Ishikawa (cell line): ENCODE measurements at regions not wholly inside any gene's neighbourhood (a gene's known extent, or its start where the extent isn't known, plus 50 kb on each side); places are given as distances from the start of the nearest gene placed in this dataset.

Experiments
- CEBPB ChIP-seq: IDR thresholded peaks from 2 replicates; pipeline ENCODE4 v1.6.1; 2012
- CREB1 ChIP-seq: IDR thresholded peaks from 2 replicates; pipeline ENCODE4 v1.6.1; 2012; ENCODE audit warnings: low read depth
- EGR1 ChIP-seq: IDR thresholded peaks from 2 replicates; pipeline ENCODE4 v1.6.1; 2012
- EP300 ChIP-seq: IDR thresholded peaks from 2 replicates; pipeline ENCODE4 v1.6.1; 2012; ENCODE audit warnings: borderline replicate concordance
- FOXM1 ChIP-seq: IDR thresholded peaks from 2 replicates; pipeline ENCODE4 v1.6.1; 2012; ENCODE audit warnings: low read depth, borderline replicate concordance
- NFIC ChIP-seq: IDR thresholded peaks from 2 replicates; pipeline ENCODE4 v1.6.1; 2012
- RAD21 ChIP-seq: IDR thresholded peaks from 2 replicates; pipeline ENCODE4 v1.6.1; 2012; ENCODE audit warnings: low read depth
- TAF1 ChIP-seq: IDR thresholded peaks from 2 replicates; pipeline ENCODE4 v1.6.1; 2012; ENCODE audit warnings: low read depth, mild to moderate bottlenecking
- TCF12 ChIP-seq: IDR thresholded peaks from 2 replicates; pipeline ENCODE4 v1.6.1; 2012; ENCODE audit warnings: low read depth
- TEAD4 ChIP-seq: IDR thresholded peaks from 2 replicates; pipeline ENCODE4 v1.6.1; 2012
- YY1 ChIP-seq: IDR thresholded peaks from 2 replicates; pipeline ENCODE4 v1.6.1; 2012; ENCODE audit warnings: low read depth
- ZBTB7A ChIP-seq: IDR thresholded peaks from 2 replicates; pipeline ENCODE4 v1.6.1; 2012; ENCODE audit warnings: low read depth
- TF ChIP-seq, protein P1 (sequence below): IDR thresholded peaks from 2 replicates; pipeline ENCODE4 v1.6.1; 2012
- TF ChIP-seq, protein P2 (sequence below): IDR thresholded peaks from 2 replicates; pipeline ENCODE4 v1.6.1; 2012; ENCODE audit warnings: low read depth, mild to moderate bottlenecking
- TF ChIP-seq, protein P3 (sequence below): IDR thresholded peaks from 2 replicates; pipeline ENCODE4 v1.6.1; 2012

DNA sequence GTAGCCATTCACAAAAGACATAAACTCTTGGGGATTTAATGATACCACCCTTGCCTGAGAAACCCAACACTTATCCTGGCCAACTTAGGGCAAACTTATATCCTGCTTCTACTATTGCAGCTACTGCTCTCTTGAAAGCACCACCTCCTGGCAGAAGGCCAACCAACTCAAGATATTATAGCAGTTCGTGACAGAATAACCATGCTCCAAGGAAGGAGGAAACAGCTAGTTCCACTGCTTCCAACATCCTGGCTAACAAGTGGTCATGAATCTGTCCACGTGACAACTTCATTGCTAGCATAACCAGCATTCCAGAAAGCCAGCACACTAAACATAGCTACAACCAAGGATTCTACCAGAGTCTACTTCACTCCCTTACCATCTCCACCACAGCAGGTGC is 1037.5 kb downstream of the TBL1XR1 start:
- TF ChIP-seq NFIC, result peak; percentile 33; the same call in 1 of the 2 replicates
- TF ChIP-seq TCF12, result no peak
- TF ChIP-seq, protein P1, sequence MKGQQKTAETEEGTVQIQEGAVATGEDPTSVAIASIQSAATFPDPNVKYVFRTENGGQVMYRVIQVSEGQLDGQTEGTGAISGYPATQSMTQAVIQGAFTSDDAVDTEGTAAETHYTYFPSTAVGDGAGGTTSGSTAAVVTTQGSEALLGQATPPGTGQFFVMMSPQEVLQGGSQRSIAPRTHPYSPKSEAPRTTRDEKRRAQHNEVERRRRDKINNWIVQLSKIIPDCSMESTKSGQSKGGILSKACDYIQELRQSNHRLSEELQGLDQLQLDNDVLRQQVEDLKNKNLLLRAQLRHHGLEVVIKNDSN, result peak; percentile 48

DNA sequence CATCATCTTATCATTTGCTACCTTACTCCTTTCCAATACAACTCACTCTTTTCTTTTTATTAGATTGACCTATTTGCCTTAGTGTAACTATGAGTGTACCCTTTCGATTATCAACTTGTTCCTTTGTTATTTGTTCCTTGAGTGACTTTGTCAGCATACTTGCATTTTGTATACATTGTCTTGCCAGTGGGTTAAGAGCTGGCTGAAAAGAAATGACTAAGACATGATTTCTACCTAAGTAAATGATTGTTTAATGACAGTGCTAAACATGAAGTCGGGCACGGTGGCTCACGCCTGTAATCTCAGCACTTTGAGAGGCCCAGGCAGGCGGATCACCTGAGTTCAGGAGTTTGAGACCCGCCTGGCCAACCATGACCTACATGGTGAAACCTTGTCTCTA is 1042.3 kb downstream of the TBL1XR1 start:
- TF ChIP-seq CREB1 (no peak), ZBTB7A (no peak), FOXM1 (no peak), TEAD4 (no peak), EP300 (no peak), YY1 (no peak), CEBPB (no peak), TAF1 (no peak)
- TF ChIP-seq, protein P1, result no peak
- TF ChIP-seq, protein P2, sequence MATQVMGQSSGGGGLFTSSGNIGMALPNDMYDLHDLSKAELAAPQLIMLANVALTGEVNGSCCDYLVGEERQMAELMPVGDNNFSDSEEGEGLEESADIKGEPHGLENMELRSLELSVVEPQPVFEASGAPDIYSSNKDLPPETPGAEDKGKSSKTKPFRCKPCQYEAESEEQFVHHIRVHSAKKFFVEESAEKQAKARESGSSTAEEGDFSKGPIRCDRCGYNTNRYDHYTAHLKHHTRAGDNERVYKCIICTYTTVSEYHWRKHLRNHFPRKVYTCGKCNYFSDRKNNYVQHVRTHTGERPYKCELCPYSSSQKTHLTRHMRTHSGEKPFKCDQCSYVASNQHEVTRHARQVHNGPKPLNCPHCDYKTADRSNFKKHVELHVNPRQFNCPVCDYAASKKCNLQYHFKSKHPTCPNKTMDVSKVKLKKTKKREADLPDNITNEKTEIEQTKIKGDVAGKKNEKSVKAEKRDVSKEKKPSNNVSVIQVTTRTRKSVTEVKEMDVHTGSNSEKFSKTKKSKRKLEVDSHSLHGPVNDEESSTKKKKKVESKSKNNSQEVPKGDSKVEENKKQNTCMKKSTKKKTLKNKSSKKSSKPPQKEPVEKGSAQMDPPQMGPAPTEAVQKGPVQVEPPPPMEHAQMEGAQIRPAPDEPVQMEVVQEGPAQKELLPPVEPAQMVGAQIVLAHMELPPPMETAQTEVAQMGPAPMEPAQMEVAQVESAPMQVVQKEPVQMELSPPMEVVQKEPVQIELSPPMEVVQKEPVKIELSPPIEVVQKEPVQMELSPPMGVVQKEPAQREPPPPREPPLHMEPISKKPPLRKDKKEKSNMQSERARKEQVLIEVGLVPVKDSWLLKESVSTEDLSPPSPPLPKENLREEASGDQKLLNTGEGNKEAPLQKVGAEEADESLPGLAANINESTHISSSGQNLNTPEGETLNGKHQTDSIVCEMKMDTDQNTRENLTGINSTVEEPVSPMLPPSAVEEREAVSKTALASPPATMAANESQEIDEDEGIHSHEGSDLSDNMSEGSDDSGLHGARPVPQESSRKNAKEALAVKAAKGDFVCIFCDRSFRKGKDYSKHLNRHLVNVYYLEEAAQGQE, result no peak
- TF ChIP-seq, protein P3, sequence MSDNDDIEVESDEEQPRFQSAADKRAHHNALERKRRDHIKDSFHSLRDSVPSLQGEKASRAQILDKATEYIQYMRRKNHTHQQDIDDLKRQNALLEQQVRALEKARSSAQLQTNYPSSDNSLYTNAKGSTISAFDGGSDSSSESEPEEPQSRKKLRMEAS, result no peak

DNA sequence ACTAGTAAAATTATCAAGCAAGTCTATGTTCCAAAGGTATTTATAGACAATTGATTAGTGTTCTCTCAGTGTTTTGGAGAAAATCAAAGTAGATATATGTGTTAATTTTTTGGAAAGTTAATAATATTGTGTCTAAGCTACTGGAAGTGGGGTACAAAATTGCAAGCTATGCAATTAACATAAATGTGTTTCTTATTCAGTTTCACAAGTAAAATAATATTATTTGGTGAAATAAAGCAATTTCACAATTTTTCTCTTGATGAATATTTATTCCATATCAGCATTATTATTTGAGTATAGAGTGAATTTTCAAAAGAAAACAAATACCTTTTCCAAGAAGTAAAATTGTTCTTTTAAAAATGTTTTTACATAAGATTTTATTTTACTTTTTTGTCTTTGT is 1047.7 kb downstream of the TBL1XR1 start:
- TF ChIP-seq TEAD4 (no peak), EGR1 (no peak), RAD21 (no peak), FOXM1 (no peak), ZBTB7A (no peak), TCF12 (no peak), NFIC (no peak)
- TF ChIP-seq, protein P3, result no peak
- TF ChIP-seq, protein P2, result no peak
- TF ChIP-seq, protein P1, result no peak

DNA sequence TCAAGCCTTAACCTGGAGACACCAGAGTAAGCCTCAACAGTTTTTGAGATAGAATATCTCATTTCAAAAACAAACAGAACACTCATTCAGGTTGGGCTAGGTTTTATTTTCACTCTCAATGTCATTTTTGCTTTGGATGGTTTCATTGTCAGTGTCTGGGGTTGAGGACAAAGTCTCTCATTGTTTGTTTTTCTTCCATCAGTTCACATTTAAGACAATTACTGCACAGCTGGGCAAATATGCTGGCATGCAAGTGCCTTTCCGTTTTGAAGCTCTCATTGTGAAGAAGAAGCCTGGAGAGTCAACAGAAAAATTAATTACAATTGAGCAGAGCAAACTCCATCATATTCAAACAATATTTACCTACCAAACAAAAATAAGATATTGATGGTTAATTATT is 1050.0 kb downstream of the TBL1XR1 start:
- no peak for TF ChIP-seq NFIC

DNA sequence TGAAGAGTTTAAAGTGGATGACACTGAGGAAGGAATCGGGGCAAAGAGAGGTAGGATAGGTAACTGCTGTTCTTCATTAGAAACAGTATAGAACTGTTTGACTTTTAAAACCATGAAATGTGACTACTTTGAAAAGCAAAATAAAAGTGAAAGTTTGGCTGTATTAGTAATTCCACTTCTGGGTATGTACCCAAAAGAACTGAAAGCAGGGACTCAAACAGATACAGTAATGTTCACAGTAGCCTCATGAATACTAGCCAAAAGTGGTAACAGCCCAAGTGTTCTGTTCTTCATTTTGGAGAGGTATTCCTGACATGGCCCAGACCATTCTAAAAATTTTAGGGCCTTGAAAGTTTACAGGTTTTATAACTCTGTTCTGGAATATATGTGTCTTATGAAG is 1055.4 kb downstream of the TBL1XR1 start:
- no peak for TF ChIP-seq TAF1
- no peak for TF ChIP-seq NFIC
- TF ChIP-seq RAD21, result no peak
- TF ChIP-seq CEBPB, result no peak
- TF ChIP-seq ZBTB7A, result no peak
- no peak for TF ChIP-seq EGR1
- no peak for TF ChIP-seq TEAD4

DNA sequence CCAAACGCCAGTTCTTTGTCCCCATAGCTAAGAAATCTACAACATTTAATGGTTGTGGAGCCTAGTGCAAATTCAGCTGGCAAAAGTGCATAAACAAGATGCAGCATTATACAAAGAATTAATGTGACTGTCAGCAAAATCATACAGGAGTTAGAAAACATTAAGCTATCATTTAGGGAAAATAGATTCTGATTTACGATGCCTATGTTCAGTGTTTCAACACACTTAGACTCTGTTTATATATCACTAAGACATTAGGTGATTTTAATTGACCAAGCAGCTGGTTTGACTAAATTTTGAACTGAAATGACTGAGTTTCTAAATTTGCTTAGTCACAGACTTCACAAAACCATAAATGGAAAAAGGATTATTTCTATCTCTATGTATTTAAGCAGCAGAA is 1076.8 kb downstream of the TBL1XR1 start:
- TF ChIP-seq CEBPB (no peak), NFIC (no peak), ZBTB7A (no peak), EP300 (no peak)

DNA sequence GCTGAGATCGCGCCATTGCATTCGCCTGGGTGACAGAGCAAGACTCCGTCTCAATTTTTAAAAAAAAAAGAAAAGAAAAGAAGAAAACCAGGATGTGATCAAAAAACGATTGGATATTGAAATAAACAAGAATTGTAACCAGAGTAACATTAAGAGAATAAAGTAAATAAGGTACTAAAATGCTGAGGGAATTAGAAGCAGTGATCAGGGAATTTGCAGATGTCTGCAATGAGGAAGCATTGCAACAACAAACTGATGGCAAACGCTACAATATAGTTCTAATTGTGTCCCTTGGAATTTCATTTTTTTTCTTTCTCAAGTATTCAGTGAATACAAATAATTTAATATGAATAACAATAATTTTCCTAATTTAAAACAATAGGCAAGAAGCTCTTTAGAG is 1077.5 kb downstream of the TBL1XR1 start:
- TF ChIP-seq CREB1 (no peak), TAF1 (no peak), NFIC (no peak), EGR1 (no peak), TEAD4 (no peak), FOXM1 (no peak), RAD21 (no peak), CEBPB (no peak), EP300 (no peak), ZBTB7A (no peak)
- TF ChIP-seq, protein P1, result no peak
- TF ChIP-seq, protein P3, result no peak
